Keratinocyte (primary cell): ENCODE measurements at regions not wholly inside any gene's neighbourhood (a gene's known extent, or its start where the extent isn't known, plus 50 kb on each side); places are given as distances from the start of the nearest gene placed in this dataset.

ENCODE experiments used
- DNase-seq: peaks from one replicate; pipeline ENCODE4 v3.0.0-alpha.2; 2011; ENCODE audit warnings: low read depth, missing footprints, low spot score
- FAIRE-seq: peaks from 2 replicates; lab custom pipeline; 2011; peaks lifted over from hg19 to GRCh38; lab: Jason Lieb, UNC
- H2AFZ ChIP-seq: 2 replicates; pipeline ENCODE4 v1.6.0; 2012; ENCODE audit warnings: low read length, control low read depth, inconsistent platforms; ENCODE audit not compliant: control insufficient read depth
- H3K27ac ChIP-seq: 2 replicates; pipeline ENCODE4 v1.5.1; 2011; ENCODE audit warnings: low read length; ENCODE audit not compliant: control insufficient read depth, insufficient read depth
- H3K27me3 ChIP-seq: 3 replicates; pipeline ENCODE4 v1.6.0; 2011; ENCODE audit warnings: low read length; ENCODE audit not compliant: control insufficient read depth, insufficient read depth; ENCODE audit errors: extremely low read depth
- H3K36me3 ChIP-seq, 2 experiments: 2 replicates in 1 of 2; 3 replicates in 1 of 2; pipeline ENCODE4 v1.5.1; 2011; ENCODE audit warnings: low read length in 2 of 2, mild to moderate bottlenecking in 1 of 2; ENCODE audit not compliant: control insufficient read depth in 2 of 2, insufficient read depth in 2 of 2; ENCODE audit errors: extremely low read depth in 1 of 2
- H3K4me1 ChIP-seq: 3 replicates; pipeline ENCODE4 v1.5.1; 2011; ENCODE audit warnings: low read length; ENCODE audit not compliant: control insufficient read depth, insufficient read depth; ENCODE audit errors: extremely low read depth
- H3K4me2 ChIP-seq: 3 replicates; pipeline ENCODE4 v1.6.0; 2011; ENCODE audit warnings: low read depth, low read length; ENCODE audit not compliant: control insufficient read depth, insufficient read depth; ENCODE audit errors: extremely low read depth
- H3K4me3 ChIP-seq, 3 experiments: fragments of 200-600 bp in 1 of 3; sonication (generic) in 1 of 3; 2 replicates in 2 of 3; 3 replicates in 1 of 3; pipeline ENCODE4 v1.5.1; 2011 to 2016; ENCODE audit warnings: low read length in 3 of 3, mild to moderate bottlenecking in 3 of 3, control low read depth in 2 of 3, inconsistent platforms in 1 of 3, low read depth in 1 of 3, mixed read lengths in 1 of 3, mixed run types in 1 of 3, moderate library complexity in 1 of 3; ENCODE audit not compliant: control insufficient read depth in 2 of 3, insufficient read depth in 2 of 3; ENCODE audit errors: extremely low read depth in 1 of 3
- H3K79me2 ChIP-seq: 2 replicates; pipeline ENCODE4 v1.6.0; 2012; ENCODE audit warnings: low read length; ENCODE audit not compliant: control insufficient read depth, insufficient read depth
- H3K9ac ChIP-seq: 3 replicates; pipeline ENCODE4 v1.6.0; 2011; ENCODE audit warnings: low read length; ENCODE audit not compliant: control insufficient read depth, insufficient read depth; ENCODE audit errors: extremely low read depth
- H3K9me1 ChIP-seq: 3 replicates; pipeline ENCODE4 v1.6.0; 2011; ENCODE audit warnings: low read length; ENCODE audit not compliant: control insufficient read depth, insufficient read depth; ENCODE audit errors: extremely low read depth
- H3K9me3 ChIP-seq: 2 replicates; pipeline ENCODE4 v1.5.1; 2012; ENCODE audit warnings: low read depth, low read length; ENCODE audit not compliant: control insufficient read depth
- H4K20me1 ChIP-seq: 3 replicates; pipeline ENCODE4 v1.6.0; 2011; ENCODE audit warnings: low read length; ENCODE audit not compliant: control insufficient read depth, insufficient read depth; ENCODE audit errors: extremely low read depth
- CTCF ChIP-seq, 3 experiments: IDR thresholded peaks in 1 of 3; conservative IDR thresholded peaks in 1 of 3; optimal IDR thresholded peaks in 1 of 3; 2 replicates in 2 of 3; 3 replicates in 1 of 3; pipeline versions ENCODE3 to v1.5.1; 2011; ENCODE audit warnings: low read length in 3 of 3, mild to moderate bottlenecking in 3 of 3, moderate library complexity in 2 of 3, control low read depth in 1 of 3, inconsistent platforms in 1 of 3; ENCODE audit not compliant: insufficient read depth in 2 of 3; ENCODE audit errors: extremely low read depth in 1 of 3
- EZH2 ChIP-seq: IDR thresholded peaks from one replicate; pipeline ENCODE4 v1.6.1; 2012; ENCODE audit warnings: inconsistent platforms, mild to moderate bottlenecking, low read length, moderate library complexity
- dilution Hi-C: fragments of 300-500 bp; cut with MboI; formaldehyde crosslinking; loops from one replicate; pipeline ENCODE4 v1.7.0; 2020; ENCODE audit warnings: low sequenced_read_pairs; ENCODE audit not compliant: extremely low pct_ligation_motif_present

- Histone ChIP-seq H2AFZ (no peak overlapping the region), H4K20me1 (no peaks in the 10 kb centered on the region), H3K27ac (no peak overlapping the region), H3K27me3 (no peaks in the 10 kb centered on the region), H3K9me1 (no peaks in the 10 kb centered on the region), H3K9me3 (no peaks in the 10 kb centered on the region), H3K4me3 (no peak overlapping the region), H3K79me2 (no peaks in the 10 kb centered on the region), H3K4me1 (no peaks in the 10 kb centered on the region), H3K4me2 (no peak overlapping the region), H3K36me3 (no peaks in the 10 kb centered on the region), H3K9ac (no peak overlapping the region)
- DNase-seq, result no peak
- dilution Hi-C loops, result no loop called here
- no peak for TF ChIP-seq CTCF (optimal IDR thresholded peaks at IDR 0.05 in 1 of 3, IDR thresholded peaks at IDR 0.05 in 1 of 3, conservative IDR thresholded peaks at IDR 0.05 in 1 of 3; ENCODE audit: extremely low read depth in 1 of 3, insufficient read depth in 2 of 3, low read length in 3 of 3)
- no peak for TF ChIP-seq EZH2
- no peak for FAIRE-seq
Measured at GRCh38 chr4:188423039-188423438, 283.8 kb downstream of the TRIML1 start.

GRCh38 chr4:188428935-188429334 lies 289.7 kb downstream of the TRIML1 start:
- Histone ChIP-seq H3K9me3 (no peaks in the 10 kb centered on the region), H2AFZ (no peak overlapping the region), H4K20me1 (no peaks in the 10 kb centered on the region), H3K4me1 (no peaks in the 10 kb centered on the region), H3K4me3 (no peak overlapping the region), H3K9ac (no peak overlapping the region), H3K27ac (no peak overlapping the region), H3K36me3 (no peaks in the 10 kb centered on the region), H3K4me2 (no peak overlapping the region), H3K79me2 (no peaks in the 10 kb centered on the region), H3K27me3 (no peaks in the 10 kb centered on the region), H3K9me1 (no peaks in the 10 kb centered on the region)
- TF ChIP-seq EZH2, result no peak
- TF ChIP-seq CTCF (optimal IDR thresholded peaks at IDR 0.05 in 1 of 3, IDR thresholded peaks at IDR 0.05 in 1 of 3, conservative IDR thresholded peaks at IDR 0.05 in 1 of 3; ENCODE audit: extremely low read depth in 1 of 3, insufficient read depth in 2 of 3, low read length in 3 of 3), result no peak
- dilution Hi-C loops, result no loop called here
- FAIRE-seq, result no peak
- no peak for DNase-seq
